ENCODE measurements at regions not wholly inside any gene's neighbourhood (a gene's known extent, or its start where the extent isn't known, plus 50 kb on each side); places are given as distances from the start of the nearest gene placed in this dataset.

GRCh38 chr11:45717526-45717925 is 52.1 kb upstream of the CHST1 start:
- DNase-seq (no peak), ATAC-seq (ENCODE audit: low FRiP score in 2 of 2) (no peak)
- 76 to 84% methylated on average over 8 of the region's 8 CpGs for WGBS, 2 donors
- no peaks in the 10 kb centered on the region for H3K36me3 ChIP-seq
- TF ChIP-seq CTCF (IDR thresholded peaks at IDR 0.05), result no peak
- TF ChIP-seq POLR2A (IDR thresholded peaks at IDR 0.05), result no peak
- TF ChIP-seq POLR2AphosphoS5 (IDR thresholded peaks at IDR 0.05), result no peak
- TF ChIP-seq EP300 (IDR thresholded peaks at IDR 0.05), result no peak
- no peak overlapping the region for H3K27ac ChIP-seq
- H3K4me1 ChIP-seq, result no peaks in the 10 kb centered on the region
- H3K9me3 ChIP-seq, result no peaks in the 10 kb centered on the region
- no peaks in the 10 kb centered on the region for H3K27me3 ChIP-seq
- H3K4me3 ChIP-seq, result no peak overlapping the region

GRCh38 chr11:45715418-45715817 is 50.0 kb upstream of the CHST1 start:
- no peak for TF ChIP-seq EP300 (IDR thresholded peaks at IDR 0.05)
- no peak for TF ChIP-seq POLR2A (IDR thresholded peaks at IDR 0.05)
- TF ChIP-seq CTCF (IDR thresholded peaks at IDR 0.05), result no peak
- TF ChIP-seq POLR2AphosphoS5 (IDR thresholded peaks at IDR 0.05), result no peak
- Histone ChIP-seq H3K27me3 (no peaks in the 10 kb centered on the region), H3K36me3 (no peaks in the 10 kb centered on the region), H3K9me3 (no peaks in the 10 kb centered on the region), H3K4me3 (no peak overlapping the region), H3K27ac (no peak overlapping the region), H3K4me1 (no peaks in the 10 kb centered on the region)
- ATAC-seq (ENCODE audit: low FRiP score in 2 of 2) (no peak), DNase-seq (no peak)
- WGBS, 2 donors, result 14 to 39% methylated on average over 2 of the region's 2 CpGs
